Superior temporal gyrus (tissue), 1 donor: ENCODE measurements at regions not wholly inside any gene's neighbourhood (a gene's known extent, or its start where the extent isn't known, plus 50 kb on each side); places are given as distances from the start of the nearest gene placed in this dataset.
"Not testable (repeated sequence)": the region's sequence is repeated elsewhere in the genome, so short reads cannot be mapped to it uniquely, and the experiment has no call there.

Source experiments
- DNase-seq: peaks from one replicate; pipeline ENCODE4 v3.0.0-alpha.2; 2016; ENCODE audit errors: extremely low spot score

- no peak for DNase-seq
Observed at GRCh38 chr20:11173916-11174315, 500.1 kb upstream of the JAG1 start.

- no peak for DNase-seq
Observed at GRCh38 chr20:11174861-11175260, 501.1 kb upstream of the JAG1 start.

GRCh38 chr20:11176431-11176830, 502.6 kb upstream of the JAG1 start:
- no peak for DNase-seq

- DNase-seq: no peak
Observed at GRCh38 chr20:11178946-11179654, 505.3 kb upstream of the JAG1 start.

- DNase-seq: no peak
Observed at GRCh38 chr20:11180186-11180585, 506.4 kb upstream of the JAG1 start.

GRCh38 chr20:11181129-11181528, 507.3 kb upstream of the JAG1 start:
- DNase-seq: not testable (repeated sequence)

GRCh38 chr20:11181966-11182365, 508.2 kb upstream of the JAG1 start:
- no peak for DNase-seq

GRCh38 chr20:11182720-11183119, 508.9 kb upstream of the JAG1 start:
- DNase-seq: no peak

- DNase-seq: no peak
Observed at GRCh38 chr20:11186301-11187008, 512.7 kb upstream of the JAG1 start.

GRCh38 chr20:11188843-11189603, 515.2 kb upstream of the JAG1 start:
- DNase-seq: no peak

GRCh38 chr20:11190741-11191140, 516.9 kb upstream of the JAG1 start:
- no peak for DNase-seq

- no peak for DNase-seq
Observed at GRCh38 chr20:11192106-11192505, 518.3 kb upstream of the JAG1 start.

GRCh38 chr20:11193241-11193640, 519.4 kb upstream of the JAG1 start:
- no peak for DNase-seq

- DNase-seq: no peak
Observed at GRCh38 chr20:11195169-11195568, 521.4 kb upstream of the JAG1 start.

- DNase-seq: no peak
Observed at GRCh38 chr20:11195899-11196558, 522.2 kb upstream of the JAG1 start.

- no peak for DNase-seq
Observed at GRCh38 chr20:11197851-11198250, 524.1 kb upstream of the JAG1 start.

- DNase-seq: no peak
Observed at GRCh38 chr20:11200423-11200822, 526.6 kb upstream of the JAG1 start.

- DNase-seq: peak; percentile 80
Observed at GRCh38 chr20:11204926-11205768, 531.3 kb upstream of the JAG1 start.

- DNase-seq: no peak
Observed at GRCh38 chr20:11205769-11206362, 532.1 kb upstream of the JAG1 start.

- DNase-seq: no peak
Observed at GRCh38 chr20:11207749-11208502, 534.1 kb upstream of the JAG1 start.
